ENCODE measurements at regions not wholly inside any gene's neighbourhood (a gene's known extent, or its start where the extent isn't known, plus 50 kb on each side); places are given as distances from the start of the nearest gene placed in this dataset.

- Histone ChIP-seq H3K4me1 (ENCODE audit: control insufficient read depth, insufficient read depth, low read length) (0 out of 2 replicates have a peak, but pooled peaks cover 1% of the 10 kb centered on the region), H3K27ac (ENCODE audit: low read length) (no peak overlapping the region), H3K36me3 (ENCODE audit: control insufficient read depth, insufficient read depth, low read length) (no peaks in the 10 kb centered on the region), H3K4me3 (ENCODE audit: low read length) (no peak overlapping the region), H3K27me3 (ENCODE audit: control insufficient read depth, insufficient read depth, low read length) (no peaks in the 10 kb centered on the region), H3K9me3 (ENCODE audit: control insufficient read depth, insufficient read depth, low read length) (no peaks in the 10 kb centered on the region)
- no peak for DNase-seq (ENCODE audit: low read depth, low spot score)
- WGBS (ENCODE audit: insufficient coverage, insufficient read length): no CpG with 5 or more reads among the region's 4 CpGs
These were observed 482.1 kb upstream of the AKR1E2 start for GRCh38 chr10:4343873-4344272.

DNA sequence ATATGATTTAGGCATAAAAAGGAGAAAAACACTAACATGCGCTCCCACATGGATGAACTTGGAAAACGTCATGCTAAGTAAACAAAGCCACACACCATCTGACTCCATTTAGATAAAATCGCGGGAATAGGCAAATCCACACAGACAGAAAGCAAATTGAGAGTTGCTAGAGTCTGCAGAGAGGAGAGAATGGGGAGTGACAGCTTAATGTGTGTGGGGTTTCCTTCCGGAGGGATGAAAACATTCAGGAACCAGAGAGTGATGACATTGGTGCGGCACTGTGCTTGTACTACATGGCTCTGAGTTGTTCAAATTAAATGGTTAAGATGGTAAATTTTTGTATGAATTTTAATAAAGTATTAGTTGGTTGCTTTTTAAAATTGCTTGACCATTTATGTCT lies 482.9 kb upstream of the AKR1E2 start:
- H3K27ac ChIP-seq (ENCODE audit: low read length): no peak overlapping the region
- DNase-seq (ENCODE audit: low read depth, low spot score): no peak
- H3K4me3 ChIP-seq (ENCODE audit: low read length): no peak overlapping the region
- WGBS (ENCODE audit: insufficient coverage, insufficient read length): no CpG with 5 or more reads among the region's 6 CpGs
- no peaks in the 10 kb centered on the region for H3K27me3 ChIP-seq (ENCODE audit: control insufficient read depth, insufficient read depth, low read length)
- H3K4me1 ChIP-seq (ENCODE audit: control insufficient read depth, insufficient read depth, low read length): 0 out of 2 replicates have a peak, but pooled peaks cover 1% of the 10 kb centered on the region
- no peaks in the 10 kb centered on the region for H3K36me3 ChIP-seq (ENCODE audit: control insufficient read depth, insufficient read depth, low read length)
- H3K9me3 ChIP-seq (ENCODE audit: control insufficient read depth, insufficient read depth, low read length): no peaks in the 10 kb centered on the region

DNA sequence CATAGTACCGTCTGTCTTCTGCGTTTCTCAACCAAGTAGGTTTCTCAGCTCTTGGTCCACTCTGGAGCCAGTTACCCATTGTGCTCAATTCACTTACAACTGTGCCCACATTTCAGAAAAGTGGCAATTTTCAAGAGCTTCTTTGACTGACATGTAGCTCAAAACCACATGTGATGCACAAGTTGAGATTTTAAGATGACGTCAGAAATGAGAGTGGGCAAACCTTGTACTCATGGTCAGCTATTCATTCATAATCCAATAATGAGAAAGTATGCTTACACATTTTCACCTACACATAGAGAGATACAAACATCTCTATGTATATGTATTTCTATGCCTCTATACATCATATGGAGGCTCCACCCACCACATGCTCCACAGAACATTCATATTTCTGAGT lies 487.2 kb upstream of the AKR1E2 start:
- WGBS (ENCODE audit: insufficient coverage, insufficient read length): no CpG with 5 or more reads among the region's 3 CpGs
- no peaks in the 10 kb centered on the region for H3K27me3 ChIP-seq (ENCODE audit: control insufficient read depth, insufficient read depth, low read length)
- no peaks in the 10 kb centered on the region for H3K4me1 ChIP-seq (ENCODE audit: control insufficient read depth, insufficient read depth, low read length)
- no peaks in the 10 kb centered on the region for H3K9me3 ChIP-seq (ENCODE audit: control insufficient read depth, insufficient read depth, low read length)
- DNase-seq (ENCODE audit: low read depth, low spot score): no peak
- no peak overlapping the region for H3K4me3 ChIP-seq (ENCODE audit: low read length)
- H3K27ac ChIP-seq (ENCODE audit: low read length): no peak overlapping the region
- H3K36me3 ChIP-seq (ENCODE audit: control insufficient read depth, insufficient read depth, low read length): no peaks in the 10 kb centered on the region

- Histone ChIP-seq H3K4me3 (ENCODE audit: low read length) (no peak overlapping the region), H3K27me3 (ENCODE audit: control insufficient read depth, insufficient read depth, low read length) (no peaks in the 10 kb centered on the region), H3K36me3 (ENCODE audit: control insufficient read depth, insufficient read depth, low read length) (no peaks in the 10 kb centered on the region), H3K4me1 (ENCODE audit: control insufficient read depth, insufficient read depth, low read length) (no peaks in the 10 kb centered on the region), H3K27ac (ENCODE audit: low read length) (no peak overlapping the region), H3K9me3 (ENCODE audit: control insufficient read depth, insufficient read depth, low read length) (no peaks in the 10 kb centered on the region)
- DNase-seq (ENCODE audit: low read depth, low spot score): no peak
- WGBS (ENCODE audit: insufficient coverage, insufficient read length): no CpG with 5 or more reads among the region's 2 CpGs
These were observed 488.4 kb upstream of the AKR1E2 start for GRCh38 chr10:4337563-4337962.

DNA sequence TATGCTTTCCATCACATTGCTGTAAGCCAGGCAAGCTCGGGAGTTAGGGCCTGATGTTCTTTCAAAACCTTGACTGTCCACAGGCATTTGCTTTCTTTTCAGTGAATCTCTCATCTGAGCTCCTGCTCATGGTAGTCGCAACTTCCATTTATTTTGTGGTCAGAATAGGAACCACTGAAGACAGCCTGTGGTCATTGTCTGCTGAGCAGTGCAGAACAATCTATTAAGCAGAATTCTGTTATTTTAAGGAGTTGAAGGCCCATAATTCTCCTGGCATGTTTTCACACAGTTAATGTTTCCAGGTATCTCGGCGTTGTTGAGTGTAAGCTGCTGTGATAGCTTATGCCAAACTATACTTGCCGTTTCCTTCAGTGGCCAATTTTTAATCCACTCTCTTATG lies 491.1 kb upstream of the AKR1E2 start:
- Histone ChIP-seq H3K4me3 (ENCODE audit: low read length) (no peak overlapping the region), H3K4me1 (ENCODE audit: control insufficient read depth, insufficient read depth, low read length) (no peaks in the 10 kb centered on the region), H3K36me3 (ENCODE audit: control insufficient read depth, insufficient read depth, low read length) (no peaks in the 10 kb centered on the region), H3K27ac (ENCODE audit: low read length) (no peak overlapping the region), H3K9me3 (ENCODE audit: control insufficient read depth, insufficient read depth, low read length) (no peaks in the 10 kb centered on the region), H3K27me3 (ENCODE audit: control insufficient read depth, insufficient read depth, low read length) (no peaks in the 10 kb centered on the region)
- WGBS (ENCODE audit: insufficient coverage, insufficient read length): no CpG with 5 or more reads among the region's 5 CpGs
- no peak for DNase-seq (ENCODE audit: low read depth, low spot score)

- no peaks in the 10 kb centered on the region for H3K36me3 ChIP-seq (ENCODE audit: control insufficient read depth, insufficient read depth, low read length)
- no peak for DNase-seq (ENCODE audit: low read depth, low spot score)
- no peaks in the 10 kb centered on the region for H3K27me3 ChIP-seq (ENCODE audit: control insufficient read depth, insufficient read depth, low read length)
- no peaks in the 10 kb centered on the region for H3K9me3 ChIP-seq (ENCODE audit: control insufficient read depth, insufficient read depth, low read length)
- H3K4me3 ChIP-seq (ENCODE audit: low read length): no peak overlapping the region
- no peak overlapping the region for H3K27ac ChIP-seq (ENCODE audit: low read length)
- 100% methylated on average over 4 of the region's 6 CpGs for WGBS (ENCODE audit: insufficient coverage, insufficient read length)
- H3K4me1 ChIP-seq (ENCODE audit: control insufficient read depth, insufficient read depth, low read length): no peaks in the 10 kb centered on the region
These were observed 492.0 kb upstream of the AKR1E2 start for GRCh38 chr10:4334015-4334414.

GRCh38 chr10:4333459-4333894 lies 492.5 kb upstream of the AKR1E2 start:
- no peaks in the 10 kb centered on the region for H3K4me1 ChIP-seq (ENCODE audit: control insufficient read depth, insufficient read depth, low read length)
- DNase-seq (ENCODE audit: low read depth, low spot score): no peak
- H3K27me3 ChIP-seq (ENCODE audit: control insufficient read depth, insufficient read depth, low read length): no peaks in the 10 kb centered on the region
- no peak overlapping the region for H3K27ac ChIP-seq (ENCODE audit: low read length)
- no peaks in the 10 kb centered on the region for H3K36me3 ChIP-seq (ENCODE audit: control insufficient read depth, insufficient read depth, low read length)
- no peak overlapping the region for H3K4me3 ChIP-seq (ENCODE audit: low read length)
- 100% methylated on average over 15 of the region's 15 CpGs for WGBS (ENCODE audit: insufficient coverage, insufficient read length)
- no peaks in the 10 kb centered on the region for H3K9me3 ChIP-seq (ENCODE audit: control insufficient read depth, insufficient read depth, low read length)

GRCh38 chr10:4332764-4333458 lies 493.1 kb upstream of the AKR1E2 start:
- H3K9me3 ChIP-seq (ENCODE audit: control insufficient read depth, insufficient read depth, low read length): no peaks in the 10 kb centered on the region
- no peak for DNase-seq (ENCODE audit: low read depth, low spot score)
- H3K27ac ChIP-seq (ENCODE audit: low read length): no peak overlapping the region
- no peaks in the 10 kb centered on the region for H3K27me3 ChIP-seq (ENCODE audit: control insufficient read depth, insufficient read depth, low read length)
- 100% methylated on average over 7 of the region's 9 CpGs for WGBS (ENCODE audit: insufficient coverage, insufficient read length)
- H3K36me3 ChIP-seq (ENCODE audit: control insufficient read depth, insufficient read depth, low read length): no peaks in the 10 kb centered on the region
- H3K4me1 ChIP-seq (ENCODE audit: control insufficient read depth, insufficient read depth, low read length): no peaks in the 10 kb centered on the region
- no peak overlapping the region for H3K4me3 ChIP-seq (ENCODE audit: low read length)

GRCh38 chr10:4331150-4331549 lies 494.9 kb upstream of the AKR1E2 start:
- no peaks in the 10 kb centered on the region for H3K9me3 ChIP-seq (ENCODE audit: control insufficient read depth, insufficient read depth, low read length)
- no peak overlapping the region for H3K4me3 ChIP-seq (ENCODE audit: low read length)
- no peak overlapping the region for H3K27ac ChIP-seq (ENCODE audit: low read length)
- no peaks in the 10 kb centered on the region for H3K36me3 ChIP-seq (ENCODE audit: control insufficient read depth, insufficient read depth, low read length)
- no peaks in the 10 kb centered on the region for H3K4me1 ChIP-seq (ENCODE audit: control insufficient read depth, insufficient read depth, low read length)
- no peaks in the 10 kb centered on the region for H3K27me3 ChIP-seq (ENCODE audit: control insufficient read depth, insufficient read depth, low read length)
- no peak for DNase-seq (ENCODE audit: low read depth, low spot score)
- WGBS (ENCODE audit: insufficient coverage, insufficient read length): no CpG with 5 or more reads among the region's 2 CpGs

DNA sequence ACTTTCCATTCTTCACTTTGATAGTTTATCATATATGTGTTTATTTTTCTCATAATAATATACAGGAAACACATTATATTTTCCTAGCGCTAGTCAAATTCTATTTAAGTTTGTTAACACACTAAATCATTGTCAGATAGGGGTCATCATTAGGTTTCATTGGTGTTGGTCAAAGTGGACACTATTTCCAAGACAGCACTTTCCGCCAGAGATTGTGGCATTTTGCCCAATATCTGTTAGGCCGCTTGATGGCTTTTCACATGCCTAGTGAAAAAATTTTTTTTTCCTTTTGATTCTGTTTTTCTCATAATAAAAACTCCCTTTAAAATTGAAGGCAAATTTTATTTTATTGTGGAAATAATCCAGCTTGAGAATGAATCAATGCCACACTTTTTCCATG lies 495.4 kb upstream of the AKR1E2 start:
- Histone ChIP-seq H3K36me3 (ENCODE audit: control insufficient read depth, insufficient read depth, low read length) (no peaks in the 10 kb centered on the region), H3K9me3 (ENCODE audit: control insufficient read depth, insufficient read depth, low read length) (no peaks in the 10 kb centered on the region), H3K4me3 (ENCODE audit: low read length) (no peak overlapping the region), H3K27ac (ENCODE audit: low read length) (no peak overlapping the region), H3K4me1 (ENCODE audit: control insufficient read depth, insufficient read depth, low read length) (no peaks in the 10 kb centered on the region), H3K27me3 (ENCODE audit: control insufficient read depth, insufficient read depth, low read length) (no peaks in the 10 kb centered on the region)
- no peak for DNase-seq (ENCODE audit: low read depth, low spot score)
- no CpG with 5 or more reads among the region's 3 CpGs for WGBS (ENCODE audit: insufficient coverage, insufficient read length)

GRCh38 chr10:4329225-4329624 lies 496.8 kb upstream of the AKR1E2 start:
- Histone ChIP-seq H3K4me1 (ENCODE audit: control insufficient read depth, insufficient read depth, low read length) (no peaks in the 10 kb centered on the region), H3K9me3 (ENCODE audit: control insufficient read depth, insufficient read depth, low read length) (no peaks in the 10 kb centered on the region), H3K36me3 (ENCODE audit: control insufficient read depth, insufficient read depth, low read length) (no peaks in the 10 kb centered on the region), H3K4me3 (ENCODE audit: low read length) (no peak overlapping the region), H3K27ac (ENCODE audit: low read length) (no peak overlapping the region), H3K27me3 (ENCODE audit: control insufficient read depth, insufficient read depth, low read length) (no peaks in the 10 kb centered on the region)
- no CpG with 5 or more reads among the region's 3 CpGs for WGBS (ENCODE audit: insufficient coverage, insufficient read length)
- no peak for DNase-seq (ENCODE audit: low read depth, low spot score)
